HG03175 (cell line): ENCODE measurements at regions not wholly inside any gene's neighbourhood (a gene's known extent, or its start where the extent isn't known, plus 50 kb on each side); places are given as distances from the start of the nearest gene placed in this dataset.
A peak's percentile ranks its signal among the peaks of the same experiment; 100 is the strongest.

Source experiments
- ATAC-seq: cut with Tn5 transposase; IDR thresholded peaks from one replicate; pipeline ENCODE4 v1.9.1; 2021; ENCODE audit warnings: mild to moderate bottlenecking, moderate library complexity; ENCODE audit not compliant: unreplicated experiment

DNA sequence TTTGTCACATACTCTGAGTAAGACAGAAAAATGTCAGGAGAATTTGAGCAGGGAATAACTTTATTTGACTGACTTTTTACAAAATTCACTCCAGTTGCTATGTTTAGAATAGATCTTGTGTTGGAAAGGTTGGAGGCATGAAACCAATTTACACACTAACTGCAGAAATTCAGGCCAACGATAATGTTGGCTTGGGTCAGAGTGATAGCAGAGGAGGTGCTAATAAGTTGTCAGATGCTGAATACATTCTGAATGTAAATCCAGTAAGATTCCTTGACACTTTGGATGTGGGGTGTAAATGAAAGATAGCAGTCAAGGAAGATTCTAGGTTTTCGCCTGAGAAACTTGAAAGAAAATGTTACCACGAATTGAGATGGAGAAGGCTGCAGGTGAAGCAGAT, 502.5 kb upstream of the GHITM start:
- no peak for ATAC-seq

DNA sequence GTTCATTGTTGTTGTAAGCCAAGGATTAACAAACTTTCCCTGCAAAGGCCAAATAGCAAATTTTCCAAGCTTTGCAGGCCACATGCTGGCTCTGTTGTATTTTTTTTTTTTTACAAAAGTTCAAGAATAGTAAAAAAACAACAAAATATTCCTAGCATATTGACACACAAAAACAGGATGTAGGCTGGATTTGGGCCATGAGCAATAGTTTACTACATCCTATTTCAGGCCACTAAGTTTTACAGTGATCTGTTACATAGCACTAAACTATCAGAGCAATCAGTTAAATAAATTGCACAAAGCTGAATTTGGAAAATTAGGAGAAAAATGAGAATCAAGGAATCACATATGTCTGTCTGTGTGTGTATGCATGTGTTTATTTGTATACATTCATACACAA, 491.8 kb upstream of the GHITM start:
- ATAC-seq, result no peak

DNA sequence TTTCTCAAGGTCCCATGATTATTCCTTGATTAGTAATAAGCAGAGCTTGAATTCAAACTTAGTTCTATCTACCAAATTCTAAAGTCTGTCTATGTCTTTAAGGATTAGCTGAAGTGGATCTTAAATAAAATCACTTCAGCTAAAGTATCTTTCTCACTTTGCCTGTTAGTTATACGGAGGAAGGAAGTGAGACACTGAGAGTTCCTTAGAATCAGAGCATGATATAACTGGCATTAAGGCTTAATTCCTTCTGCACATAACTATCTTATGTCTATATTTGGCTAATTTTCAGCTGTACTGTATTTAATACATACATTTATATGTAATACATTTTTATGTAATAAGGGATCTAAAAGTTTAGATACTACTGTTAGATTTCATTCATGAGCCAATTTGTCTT, 491.1 kb upstream of the GHITM start:
- no peak for ATAC-seq

DNA sequence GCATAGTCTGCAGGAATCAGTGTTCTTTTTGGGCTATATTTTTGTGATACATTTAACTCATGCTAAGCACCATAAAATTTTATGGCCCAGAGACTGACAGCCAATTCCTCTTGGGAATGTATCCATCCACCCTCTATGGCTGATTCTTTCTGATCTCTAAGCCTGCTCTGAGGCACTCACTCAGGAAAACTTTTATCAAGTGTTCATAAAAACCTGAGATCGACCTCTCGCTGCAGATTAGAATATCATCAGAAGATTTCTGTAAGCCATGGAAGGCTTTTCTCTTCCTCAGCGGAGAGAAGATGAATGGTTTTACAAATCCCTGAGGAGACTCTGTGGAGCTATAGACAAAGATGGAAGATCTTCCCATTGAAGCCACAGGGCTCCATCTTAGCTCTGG, 489.8 kb upstream of the GHITM start:
- no peak for ATAC-seq

DNA sequence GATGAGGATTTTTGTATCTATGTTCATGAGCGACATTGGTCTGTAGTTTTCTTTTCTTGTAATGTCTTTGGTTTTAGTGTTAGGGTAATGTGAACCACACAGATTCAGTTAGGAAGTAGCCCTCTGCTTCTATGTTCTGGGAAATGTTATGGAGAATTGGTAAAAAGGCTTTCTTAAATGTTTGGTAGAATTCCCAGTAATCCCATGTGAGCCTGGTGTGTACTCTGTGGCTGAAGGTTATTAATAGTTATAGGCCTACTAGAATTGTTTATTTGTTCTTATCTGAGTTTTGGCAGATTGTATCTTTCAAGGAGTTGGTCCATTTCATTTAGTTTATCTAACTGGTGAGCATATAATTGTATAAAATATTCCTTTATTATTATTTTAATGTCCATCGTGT, 484.6 kb upstream of the GHITM start:
- no peak for ATAC-seq

DNA sequence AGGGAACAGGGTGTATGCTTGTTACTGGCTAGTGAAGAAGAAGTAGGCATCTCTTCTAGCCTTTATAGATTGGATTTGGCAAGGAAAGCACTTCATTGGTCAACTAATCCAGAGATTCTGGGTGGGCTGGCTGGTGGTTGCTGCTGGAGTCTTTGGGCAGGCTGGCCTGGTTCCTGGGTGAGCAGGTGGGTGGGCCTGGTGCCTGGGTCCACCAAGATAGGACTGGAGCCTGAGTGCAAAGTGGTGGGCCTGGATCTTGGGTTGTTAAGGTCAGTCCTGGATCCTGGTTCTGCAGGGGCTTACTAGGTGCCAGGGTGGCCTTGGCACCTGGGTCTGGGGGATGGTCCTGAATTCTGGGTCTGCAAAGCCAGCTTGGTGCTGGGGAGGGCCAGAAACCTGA, 482.4 kb upstream of the GHITM start:
- no peak for ATAC-seq

DNA sequence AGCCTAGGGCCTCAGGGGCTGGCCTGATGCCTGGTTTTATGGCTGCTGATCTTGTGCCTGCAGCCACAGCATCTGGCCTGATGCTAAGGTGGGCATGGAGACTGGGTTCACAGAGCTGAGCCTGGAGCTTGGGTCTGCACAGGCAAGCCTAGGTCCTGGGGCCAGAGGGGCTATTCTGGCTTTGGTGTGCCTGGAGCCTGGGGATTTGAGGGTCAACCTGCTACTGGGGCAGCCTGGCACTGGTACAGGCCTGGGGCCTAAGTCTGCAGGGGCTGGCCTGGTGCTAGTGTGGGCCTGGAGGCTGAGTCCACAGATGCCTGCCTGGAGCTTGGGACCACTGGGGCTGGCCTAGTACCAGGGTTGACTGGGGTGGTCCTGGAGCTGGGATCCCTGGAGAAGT, 481.8 kb upstream of the GHITM start:
- ATAC-seq, result no peak

DNA sequence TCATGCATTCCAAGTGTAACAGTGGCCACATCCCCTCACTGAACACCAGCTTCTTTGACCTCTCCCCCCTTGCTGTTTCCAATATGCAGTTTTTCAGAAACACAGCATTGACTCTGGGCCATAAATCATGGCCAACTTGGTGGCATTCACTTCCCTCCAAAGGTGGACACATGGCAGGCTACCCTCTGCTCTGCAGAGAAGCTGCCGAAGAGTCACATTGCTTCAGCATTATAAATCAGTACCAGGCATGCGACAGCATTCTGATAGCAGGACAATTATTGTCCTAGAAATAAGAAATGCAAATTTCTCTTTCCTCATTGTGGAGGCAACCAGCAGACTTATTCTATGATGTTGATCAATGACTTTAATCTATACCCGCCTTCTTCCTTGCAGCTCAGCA, 475.4 kb upstream of the GHITM start:
- no peak for ATAC-seq

DNA sequence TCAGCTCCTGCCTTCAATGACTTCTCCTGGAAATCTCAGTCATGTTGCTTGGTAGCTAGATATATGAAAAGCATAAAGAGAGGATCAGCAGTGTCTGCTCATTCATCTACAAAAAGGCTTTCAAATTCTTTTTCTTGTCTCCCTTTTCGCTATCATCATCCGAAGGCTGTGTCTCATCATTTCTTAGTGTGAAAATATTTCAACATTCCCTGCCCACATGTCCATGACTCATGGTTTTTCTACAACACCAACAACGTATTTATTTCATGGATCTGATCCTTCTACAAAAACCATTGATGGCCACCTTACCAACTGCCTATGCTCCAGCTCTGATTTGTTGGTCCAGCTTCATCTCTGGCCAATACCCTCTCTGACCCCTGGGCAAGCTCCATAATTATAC, 472.5 kb upstream of the GHITM start:
- ATAC-seq, result no peak

DNA sequence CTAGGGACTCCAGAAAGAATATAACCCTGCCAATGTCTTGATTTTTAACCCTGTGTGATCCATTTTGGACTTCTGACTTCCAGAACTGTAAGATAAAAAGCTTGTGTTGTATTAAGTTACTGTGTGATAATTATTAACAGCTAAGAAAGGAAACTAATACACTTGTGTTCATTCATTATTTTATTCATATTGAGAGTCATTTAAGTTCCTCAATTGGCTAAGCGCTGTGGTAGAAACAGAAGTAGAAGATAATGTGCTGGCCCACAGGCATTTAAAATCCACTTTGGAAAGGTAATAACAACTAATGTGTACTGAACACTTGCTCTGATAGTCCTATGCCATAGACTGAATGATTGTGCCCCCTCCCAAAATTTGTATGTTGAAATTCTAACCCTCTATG, 471.7 kb upstream of the GHITM start:
- ATAC-seq, result no peak

DNA sequence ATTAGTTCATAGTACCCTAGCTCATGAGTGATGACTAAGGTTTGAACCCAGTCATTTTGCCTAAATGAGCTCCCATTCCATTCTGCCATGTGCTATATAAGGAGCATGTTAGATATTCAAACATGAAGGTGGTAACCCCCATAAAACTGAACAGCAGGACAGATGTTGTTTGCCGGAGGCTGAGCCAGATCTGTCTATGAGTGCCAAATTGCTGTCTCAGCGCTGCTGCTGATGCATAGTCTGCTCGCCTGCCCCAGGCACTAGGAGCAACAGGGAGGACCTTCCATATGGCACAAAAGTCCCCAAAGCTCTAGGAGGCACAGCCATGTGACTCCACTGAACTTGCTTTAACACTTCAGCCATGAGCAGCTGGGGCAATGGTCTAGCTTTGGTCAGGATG, 466.0 kb upstream of the GHITM start:
- ATAC-seq, result no peak

DNA sequence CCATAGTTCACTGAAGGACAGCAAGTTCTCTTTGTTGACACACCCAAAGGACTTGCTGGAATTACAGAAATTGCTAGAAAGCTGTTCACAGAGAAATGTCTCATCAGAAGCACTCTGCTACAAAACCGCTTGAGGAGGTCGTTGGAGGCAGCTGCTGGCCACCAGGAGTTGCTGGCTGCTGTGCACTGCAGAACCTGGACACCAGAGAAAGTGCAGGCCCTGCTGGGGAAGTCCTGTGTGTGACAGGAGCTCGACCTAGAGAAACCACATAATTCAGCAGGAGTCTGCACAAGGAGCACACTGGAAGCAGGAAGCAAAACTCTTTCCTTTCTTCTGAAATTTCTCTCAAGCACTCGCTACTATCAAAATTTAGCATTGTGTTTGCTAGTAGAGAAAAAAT, 461.5 kb upstream of the GHITM start:
- peak; percentile 15 for ATAC-seq

DNA sequence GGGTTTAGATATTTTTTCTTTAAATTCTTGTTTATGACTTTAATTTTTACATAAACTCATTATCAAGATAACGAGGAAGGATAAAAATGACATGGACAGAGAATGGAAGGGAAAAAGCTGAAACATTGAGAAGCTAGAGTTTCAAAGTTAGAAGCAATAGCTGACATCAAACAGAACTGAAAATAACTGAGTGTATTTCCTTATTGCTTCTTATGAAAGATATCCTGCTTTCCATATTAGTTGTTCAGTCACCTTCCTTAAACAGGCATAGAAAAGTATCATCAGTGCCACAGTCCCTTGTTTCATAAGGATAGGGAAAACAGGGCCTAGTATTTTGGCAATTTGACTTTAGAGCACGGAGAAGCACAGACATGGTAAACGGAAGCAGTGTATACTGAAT, 460.5 kb upstream of the GHITM start:
- no peak for ATAC-seq

DNA sequence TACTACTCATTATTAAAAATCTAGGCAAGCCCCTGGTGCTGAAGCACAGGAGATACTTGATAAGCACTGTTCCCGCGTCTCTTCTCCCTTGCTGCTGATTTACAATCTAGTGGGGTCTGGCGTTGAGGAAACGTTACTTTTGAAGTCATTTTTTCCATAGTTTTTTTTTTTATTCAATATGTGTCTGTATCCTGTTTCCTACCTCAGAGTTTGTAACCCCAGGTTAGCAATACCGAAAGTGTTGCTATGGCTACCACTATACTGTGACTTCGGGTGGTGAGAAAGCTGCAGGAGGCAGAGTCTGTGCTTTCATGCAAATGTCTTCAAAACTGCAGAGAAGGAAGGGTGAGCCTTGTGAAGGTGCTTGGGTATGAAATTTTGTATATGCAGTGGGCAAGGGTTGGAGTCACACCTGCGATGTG, 458.8 kb upstream of the GHITM start:
- ATAC-seq, result peak; percentile 97

DNA sequence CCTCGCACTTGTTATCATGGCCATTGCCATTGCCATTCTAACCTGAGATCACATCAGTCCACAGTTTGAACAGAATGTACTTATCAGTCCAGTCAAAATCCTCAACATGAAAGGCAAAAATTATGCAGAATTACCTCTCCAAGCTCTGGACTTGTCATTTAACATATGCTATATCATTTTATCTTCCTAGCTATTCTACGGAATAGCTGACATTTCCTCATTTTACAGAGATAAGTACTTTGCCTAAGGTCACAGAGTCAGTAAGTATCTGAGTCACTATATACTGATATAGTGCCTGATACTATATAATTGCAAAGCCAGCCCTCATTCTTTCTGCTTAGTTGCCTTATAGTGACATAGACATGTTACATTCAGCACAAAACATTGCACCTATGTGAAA, 456.9 kb upstream of the GHITM start:
- no peak for ATAC-seq

DNA sequence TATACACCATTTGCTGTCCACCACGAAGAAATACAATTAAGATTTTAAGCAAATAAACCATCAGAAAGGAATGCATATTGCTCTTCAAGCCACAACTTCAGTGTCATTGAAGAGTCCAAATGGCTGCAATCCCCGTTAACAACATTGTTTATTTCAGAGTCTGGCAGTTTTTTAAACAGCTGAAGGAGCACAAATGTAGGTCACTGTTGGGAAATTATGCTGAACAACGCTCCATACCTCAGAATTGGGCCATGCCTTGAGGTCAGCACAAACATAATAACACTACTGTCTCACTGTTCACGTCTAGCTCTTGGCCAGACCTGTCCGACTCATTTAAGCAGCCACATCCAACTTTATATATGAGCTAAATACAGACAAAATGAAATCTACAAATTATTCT, 453.9 kb upstream of the GHITM start:
- ATAC-seq, result no peak

DNA sequence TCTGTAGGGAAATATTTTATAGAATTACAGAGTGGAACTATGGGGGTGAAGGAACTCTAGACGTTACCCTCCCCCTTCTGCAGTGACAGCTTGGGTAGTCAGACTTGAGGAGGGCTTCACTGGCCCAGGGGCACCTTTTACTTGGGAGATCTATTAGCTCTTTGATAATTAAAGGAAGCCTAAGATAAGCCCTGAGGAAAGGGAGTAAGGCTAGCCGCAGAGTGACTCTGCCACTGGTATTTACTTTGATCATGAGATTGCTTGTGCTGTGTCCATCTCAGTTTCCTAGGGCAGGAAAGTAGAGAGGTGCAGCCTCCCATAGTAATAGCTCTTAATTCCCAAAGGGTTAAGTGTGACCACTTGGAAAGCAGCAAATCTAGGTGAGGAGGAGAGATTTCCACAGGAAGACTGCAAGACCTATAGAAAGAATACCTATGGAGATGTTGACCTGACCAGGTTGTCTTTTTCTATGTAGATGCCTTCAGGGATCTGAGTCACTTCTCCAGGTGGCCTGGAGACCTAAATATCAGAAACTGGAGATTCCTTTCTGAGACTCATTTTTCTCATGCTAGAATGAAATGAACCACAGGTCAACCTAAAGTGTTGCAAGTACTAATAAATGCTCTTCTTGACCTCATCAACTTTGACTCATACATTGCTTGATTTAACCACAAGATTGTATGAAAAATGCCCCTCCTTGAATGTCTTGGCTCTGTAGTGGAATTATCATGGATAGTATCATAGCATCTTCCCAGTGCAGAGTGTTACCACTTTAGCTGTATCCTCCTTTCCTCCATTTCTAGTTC, 447.3 kb upstream of the GHITM start:
- ATAC-seq, result no peak

DNA sequence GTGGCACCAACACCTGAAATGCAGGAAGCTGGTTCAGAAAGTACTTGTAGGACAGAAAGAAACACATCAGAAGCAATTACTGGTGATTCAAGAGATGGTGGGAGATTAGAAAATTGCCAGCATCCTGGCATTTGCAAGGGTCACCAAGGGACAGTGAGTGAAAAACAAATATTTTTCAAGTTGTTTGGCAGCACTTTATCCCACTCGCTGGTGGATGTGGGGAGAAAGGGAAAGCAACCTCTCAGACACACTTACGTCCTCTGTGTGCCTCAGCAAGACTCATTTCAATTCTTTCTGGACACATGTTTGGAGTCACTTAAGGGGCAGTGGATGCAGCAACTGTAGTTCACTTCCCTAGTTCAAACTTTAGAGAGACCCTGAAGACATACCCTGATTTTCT, 440.4 kb upstream of the GHITM start:
- no peak for ATAC-seq

DNA sequence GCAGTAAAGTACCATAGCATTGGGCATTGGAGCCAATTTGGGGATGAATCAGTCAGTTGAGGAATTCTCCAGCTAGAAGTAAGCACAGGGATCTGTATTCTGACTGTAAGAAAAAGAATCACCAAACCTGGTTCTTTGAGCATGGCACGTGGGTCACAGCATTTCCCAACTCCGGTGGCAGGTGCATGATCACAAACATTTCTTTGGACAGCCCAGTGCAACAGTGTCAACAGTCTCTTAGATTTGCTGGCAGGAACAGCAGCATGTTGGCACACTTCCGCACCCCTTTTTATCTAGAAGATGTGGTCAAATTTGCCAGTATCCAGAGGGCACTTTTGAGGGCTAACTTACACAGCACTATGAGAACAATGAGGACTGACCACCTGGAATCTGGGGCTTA, 437.5 kb upstream of the GHITM start:
- no peak for ATAC-seq

DNA sequence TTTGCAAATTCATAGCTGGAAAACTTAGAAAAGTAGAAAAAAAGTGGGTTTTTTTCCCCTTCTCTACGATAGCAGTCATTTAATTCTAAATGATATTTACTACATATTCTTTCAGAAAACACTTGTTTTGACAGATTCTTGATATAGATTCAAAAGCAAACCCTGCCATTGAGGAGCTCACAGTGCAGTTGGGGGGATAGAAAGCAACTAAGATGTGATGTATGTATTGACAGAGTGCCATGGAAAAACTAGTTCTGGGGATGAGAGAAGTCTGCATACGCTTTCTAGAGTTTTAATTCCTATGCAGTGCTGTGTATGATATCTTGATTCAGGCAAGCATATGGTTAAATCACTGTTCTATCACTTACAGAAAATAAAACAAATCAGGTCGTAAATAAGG, 436.6 kb upstream of the GHITM start:
- no peak for ATAC-seq

DNA sequence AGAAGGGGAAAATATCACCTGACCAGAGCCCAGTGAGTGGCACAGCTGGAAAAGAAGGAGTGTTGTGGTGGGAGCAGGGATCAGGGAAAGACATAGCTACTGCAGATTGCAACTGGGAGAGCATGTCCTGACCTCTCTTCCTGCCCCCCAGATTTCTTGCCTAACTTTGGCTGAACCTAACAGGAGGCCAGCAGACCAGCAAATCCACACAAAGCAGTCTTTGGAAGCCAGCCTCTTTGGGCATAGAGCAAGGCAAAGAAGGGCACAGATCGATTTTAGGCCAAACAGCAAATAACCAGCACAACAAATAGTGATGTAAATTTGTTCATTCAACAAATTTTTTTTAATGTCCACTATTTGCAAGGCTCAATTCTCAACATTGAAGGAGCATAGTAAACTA, 433.2 kb upstream of the GHITM start:
- ATAC-seq, result no peak

DNA sequence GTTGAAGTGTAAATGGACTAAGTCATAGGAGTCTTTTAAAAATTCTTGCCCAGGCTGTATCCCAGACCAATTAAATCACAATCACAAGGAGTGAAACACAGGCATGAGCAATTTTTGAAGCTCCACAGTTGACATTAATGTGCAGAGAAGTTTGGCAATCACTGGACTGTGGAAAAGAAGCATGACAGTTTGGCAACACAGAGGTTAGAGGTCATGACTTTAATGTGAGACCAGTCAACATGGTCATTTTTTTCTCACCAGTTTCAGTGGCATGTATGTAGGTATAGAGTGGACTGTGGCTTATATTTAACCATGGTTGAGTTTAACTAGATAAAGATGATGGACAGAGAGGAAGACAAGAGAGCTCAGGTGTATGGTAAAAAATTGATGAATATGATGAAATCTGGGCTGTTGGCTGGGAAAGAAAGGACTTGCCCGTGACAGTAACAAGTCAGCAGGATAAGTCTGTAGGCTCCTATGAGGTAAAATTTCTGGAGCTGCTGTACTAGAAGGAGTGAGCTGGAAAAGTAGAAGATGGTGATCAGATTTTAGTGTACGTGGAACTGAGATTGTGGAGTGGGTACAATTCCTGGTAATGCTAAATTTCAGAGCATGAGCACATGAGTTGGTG, 432.2 kb upstream of the GHITM start:
- ATAC-seq, result no peak

DNA sequence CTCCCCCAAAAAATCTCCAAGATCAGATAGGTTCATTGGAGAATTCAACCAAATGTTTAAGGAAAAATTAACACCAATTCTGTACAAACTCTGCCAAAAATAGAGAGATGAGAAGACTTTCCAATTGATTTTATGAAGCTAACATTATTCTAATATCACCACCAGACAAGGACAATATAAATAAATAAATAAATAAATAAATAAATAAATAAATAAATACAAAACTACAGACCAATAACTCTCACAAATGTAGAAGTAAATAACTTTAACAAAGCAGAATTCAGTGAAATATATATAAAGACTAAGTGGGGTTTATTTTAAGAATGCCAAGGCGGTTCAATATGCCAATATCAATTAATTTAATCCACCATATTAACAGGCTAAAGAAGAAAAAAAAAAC, 425.9 kb upstream of the GHITM start:
- ATAC-seq, result no peak
